GM12873 (cell line): ENCODE measurements at regions not wholly inside any gene's neighbourhood (a gene's known extent, or its start where the extent isn't known, plus 50 kb on each side); places are given as distances from the start of the nearest gene placed in this dataset.

ENCODE experiments used
- CTCF ChIP-seq: IDR thresholded peaks from 2 replicates; pipeline ENCODE4 v1.5.1; 2012; ENCODE audit warnings: low read depth, mild to moderate bottlenecking, moderate library complexity, low read length, control low read depth; ENCODE audit not compliant: insufficient read depth; ENCODE audit errors: missing control alignments

- TF ChIP-seq CTCF, result no peak
Measured at GRCh38 chr16:7946142-7946541, 613.5 kb downstream of the RBFOX1 start.

GRCh38 chr16:7938175-7938574 lies 605.5 kb downstream of the RBFOX1 start:
- no peak for TF ChIP-seq CTCF

GRCh38 chr16:7921345-7921744 lies 588.7 kb downstream of the RBFOX1 start:
- TF ChIP-seq CTCF, result no peak

- TF ChIP-seq CTCF, result no peak
Measured at GRCh38 chr16:7919782-7920181, 587.1 kb downstream of the RBFOX1 start.

GRCh38 chr16:7914748-7915147 lies 582.1 kb downstream of the RBFOX1 start:
- no peak for TF ChIP-seq CTCF

GRCh38 chr16:7912132-7912531 lies 579.5 kb downstream of the RBFOX1 start:
- TF ChIP-seq CTCF, result no peak

- TF ChIP-seq CTCF, result no peak
Measured at GRCh38 chr16:7910116-7910515, 577.5 kb downstream of the RBFOX1 start.
